Activated CD8-positive, alpha-beta memory T cell treated with anti-CD3 and anti-CD28 coated beads, Interleukin-2, amount 50 U/mL, for 4 hours (primary cell): ENCODE measurements at regions not wholly inside any gene's neighbourhood (a gene's known extent, or its start where the extent isn't known, plus 50 kb on each side); places are given as distances from the start of the nearest gene placed in this dataset.
"Not testable (repeated sequence)": the region's sequence is repeated elsewhere in the genome, so short reads cannot be mapped to it uniquely, and the experiment has no call there.

Experiments
- DNase-seq: peaks from one replicate; pipeline ENCODE4 v3.0.0-alpha.2; 2020

DNA sequence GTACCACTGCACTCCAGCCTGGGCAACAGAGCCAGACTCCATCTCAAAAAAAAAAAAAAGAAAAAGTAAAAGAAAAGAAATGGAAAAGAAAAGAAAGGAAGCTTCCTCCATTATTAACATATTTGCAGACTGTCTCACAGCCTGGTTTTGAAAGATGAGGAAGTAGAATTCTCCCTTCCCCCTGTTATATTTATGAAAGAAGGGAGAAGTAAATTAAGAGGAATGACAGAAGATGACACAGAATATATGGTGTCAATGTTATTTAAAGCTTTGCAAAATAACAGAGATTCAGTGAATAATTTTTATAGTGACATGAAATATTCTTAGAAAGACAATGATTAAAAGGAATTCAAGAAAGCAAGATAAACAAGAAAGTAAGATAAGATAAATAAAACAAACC, 83.7 kb upstream of the PRSS16 start:
- no peak for DNase-seq

DNA sequence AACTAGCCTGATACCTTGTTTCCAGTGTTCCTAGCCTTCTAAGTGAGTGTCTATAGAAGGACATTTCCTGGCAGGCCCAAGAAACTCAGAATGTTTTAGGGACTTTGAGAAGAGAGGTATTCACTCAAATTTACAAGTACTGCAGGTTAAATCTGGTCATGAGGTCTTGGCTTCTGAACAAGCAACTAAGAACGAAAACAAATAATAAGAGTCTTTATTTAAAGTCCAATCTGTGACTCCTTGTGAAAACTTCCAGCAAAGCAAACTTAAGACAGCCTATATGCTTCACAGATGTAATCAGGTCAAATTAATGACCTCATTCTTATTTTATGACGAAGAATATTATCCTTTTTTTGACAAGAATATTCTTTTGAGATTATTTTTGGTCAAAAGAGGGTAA, 79.4 kb upstream of the PRSS16 start:
- DNase-seq = no peak

DNA sequence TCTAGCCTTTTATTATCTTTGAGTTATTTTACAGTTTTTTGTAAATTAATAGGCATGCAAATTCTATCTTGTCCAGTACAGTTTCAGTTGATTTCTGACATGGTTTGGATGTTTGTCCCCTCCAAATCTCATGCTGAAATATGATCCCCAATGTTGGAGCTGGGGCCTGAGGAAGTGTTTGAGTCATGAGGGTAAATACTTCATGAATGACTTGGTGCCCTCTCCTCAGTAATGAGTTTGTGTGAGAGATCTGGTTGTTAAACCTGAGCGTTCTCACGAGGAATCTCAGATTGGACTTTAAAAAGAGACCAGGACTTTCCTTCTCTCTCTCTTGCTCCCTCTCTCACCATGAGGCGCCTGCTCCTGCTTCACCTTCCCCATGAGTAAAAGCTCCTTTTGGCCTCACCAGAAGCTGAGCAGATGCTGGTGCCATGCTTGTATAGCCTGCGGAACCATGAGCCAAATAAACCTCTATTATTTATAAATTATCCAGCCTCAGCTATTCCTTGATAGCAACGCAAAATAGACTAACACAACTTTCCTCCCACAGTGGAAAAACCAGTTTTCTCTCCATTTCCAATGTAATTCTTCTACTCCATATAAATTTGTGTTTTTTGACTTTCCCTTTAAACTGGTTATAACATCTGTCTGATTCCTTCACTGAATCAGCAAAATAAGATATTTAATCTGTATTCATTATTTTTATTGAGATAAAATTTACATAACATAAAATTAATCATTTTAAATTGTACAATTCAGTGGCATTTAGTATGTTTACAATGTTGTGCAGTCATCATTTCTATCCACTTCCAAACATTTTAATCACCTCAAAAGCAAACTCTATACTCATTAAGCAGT, 78.7 kb upstream of the PRSS16 start:
- DNase-seq = no peak

DNA sequence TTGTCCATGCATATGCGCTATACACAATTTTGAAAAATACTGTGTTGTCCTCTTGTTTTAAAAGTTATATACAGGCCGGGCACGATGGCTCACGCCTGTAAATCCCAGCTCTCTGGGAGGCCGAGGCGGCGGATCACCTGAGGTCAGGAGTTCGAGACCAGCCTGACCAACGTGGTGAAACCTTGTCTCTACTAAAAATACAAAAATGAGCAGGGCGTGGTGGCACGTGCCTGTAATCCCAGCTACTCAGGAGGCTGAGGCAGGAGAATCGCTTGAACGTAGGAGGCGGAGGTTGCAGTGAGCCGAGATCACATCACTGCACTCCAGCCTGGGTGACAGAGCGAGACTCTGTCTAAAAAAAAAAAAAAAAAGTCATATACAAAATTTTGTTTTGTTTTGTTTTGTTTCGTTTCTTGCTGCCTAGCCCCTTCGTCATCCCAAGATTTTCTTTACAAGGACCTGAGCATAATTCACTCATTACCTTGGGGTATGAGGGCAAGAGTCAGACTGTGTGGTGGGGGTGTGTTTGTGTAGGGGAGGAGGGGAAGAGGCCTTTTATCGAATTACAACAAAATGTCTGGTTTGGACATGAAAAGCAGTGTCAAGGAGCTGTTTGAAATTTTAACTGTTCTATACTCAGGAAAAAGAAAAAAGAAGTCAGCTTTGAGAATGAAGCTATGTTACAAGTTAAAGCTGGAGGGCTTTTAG, 74.8 kb upstream of the PRSS16 start:
- not testable (repeated sequence) for DNase-seq

DNA sequence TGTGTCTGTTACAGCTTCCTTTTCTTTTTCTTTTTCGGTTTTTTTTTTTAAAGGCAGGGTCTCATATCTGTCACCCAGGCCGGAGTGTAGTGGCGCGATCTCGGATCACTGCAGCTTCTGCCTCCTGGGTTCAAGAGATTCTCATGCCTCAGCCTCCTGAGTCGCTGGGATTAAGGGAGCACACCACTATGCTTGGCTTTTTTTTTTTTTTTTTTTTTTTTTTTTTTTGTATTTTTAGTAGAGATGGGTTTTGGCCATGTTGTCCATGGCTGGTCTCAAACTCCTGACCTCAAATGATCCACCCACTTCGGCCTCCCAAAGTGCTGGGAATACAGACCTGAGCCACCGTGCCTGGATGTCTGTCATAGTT, 74.3 kb upstream of the PRSS16 start:
- DNase-seq = not testable (repeated sequence)

DNA sequence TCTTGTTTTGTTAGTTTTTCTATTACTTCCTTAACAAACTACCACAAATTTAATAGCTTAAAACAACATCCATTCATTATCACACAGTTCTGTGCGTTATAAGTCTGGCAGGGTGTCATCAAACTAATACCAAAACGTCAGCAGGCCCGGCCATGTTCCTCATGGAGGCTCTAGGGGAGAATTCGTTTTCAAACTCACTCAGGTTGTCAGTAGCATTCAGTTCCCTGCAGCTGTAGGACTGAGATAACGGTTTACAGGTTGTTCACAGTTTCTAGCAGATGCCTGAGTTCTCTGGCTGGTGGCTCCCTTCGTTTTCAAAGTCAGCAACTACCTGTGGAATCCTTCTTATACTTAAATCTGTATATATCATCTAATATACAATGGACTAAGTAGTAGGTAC, 72.5 kb upstream of the PRSS16 start:
- no peak for DNase-seq

DNA sequence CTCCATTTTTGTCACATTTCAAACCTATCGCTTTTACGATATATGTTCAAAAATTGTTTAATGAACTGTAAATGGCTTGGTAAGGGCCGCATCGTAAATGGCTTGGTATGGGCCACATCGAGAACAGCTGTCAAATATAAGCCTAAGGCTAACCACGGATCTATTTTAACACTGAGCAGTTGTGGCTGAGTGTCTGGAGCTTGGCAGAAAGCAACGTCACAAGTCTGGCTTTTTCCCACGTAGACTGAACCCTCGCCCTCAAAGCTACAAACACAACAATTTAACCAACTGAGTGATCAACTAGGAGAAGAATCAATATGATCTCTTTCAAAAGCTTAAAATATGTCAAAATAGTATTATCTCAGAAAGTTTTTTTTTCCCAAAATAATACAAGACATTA, 71.4 kb upstream of the PRSS16 start:
- DNase-seq = no peak

DNA sequence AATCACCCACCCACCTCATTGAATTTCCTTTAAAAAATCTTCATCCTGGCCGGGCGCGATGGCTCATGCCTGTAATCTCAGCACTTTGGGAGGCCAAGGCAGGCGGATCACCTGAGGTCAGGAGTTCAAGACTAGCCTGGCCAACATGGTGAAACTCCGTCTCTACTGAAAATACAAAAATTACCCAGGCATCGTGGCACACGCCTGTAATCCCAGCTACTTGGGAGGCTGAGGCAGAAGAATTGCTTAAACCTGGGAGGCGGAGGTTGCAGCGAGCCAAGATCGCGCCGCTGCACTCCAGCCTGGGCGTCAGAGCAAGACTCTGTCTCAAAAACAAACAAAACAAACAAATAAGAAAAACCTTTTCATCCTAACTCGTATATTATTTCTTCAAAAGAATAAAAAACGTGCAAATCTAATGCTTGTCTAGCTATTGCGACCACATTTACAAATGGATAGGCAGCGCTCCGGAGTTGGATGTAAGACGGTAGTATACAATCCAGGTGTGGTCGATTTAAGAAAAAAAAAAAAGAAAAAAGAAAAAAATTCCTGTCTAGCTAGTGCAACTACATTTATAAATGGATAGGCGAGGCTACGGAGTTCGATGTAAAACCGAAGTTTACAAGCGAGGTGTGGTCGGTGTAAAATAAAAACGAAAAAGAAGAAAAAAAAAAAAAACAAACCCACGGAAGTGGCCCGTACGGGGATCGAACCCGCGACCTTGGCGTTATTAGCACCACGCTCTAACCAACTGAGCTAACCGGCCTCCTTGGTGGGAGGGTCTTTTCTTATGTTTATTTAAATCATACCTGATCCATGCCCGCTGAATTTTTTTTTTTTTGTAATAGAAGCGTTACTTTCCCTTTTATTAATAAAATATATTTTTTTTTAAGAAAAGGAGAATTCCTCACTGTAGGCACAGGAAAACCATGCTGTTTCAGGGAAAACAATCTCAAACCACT, 70.7 kb upstream of the PRSS16 start:
- DNase-seq = peak; percentile 71

DNA sequence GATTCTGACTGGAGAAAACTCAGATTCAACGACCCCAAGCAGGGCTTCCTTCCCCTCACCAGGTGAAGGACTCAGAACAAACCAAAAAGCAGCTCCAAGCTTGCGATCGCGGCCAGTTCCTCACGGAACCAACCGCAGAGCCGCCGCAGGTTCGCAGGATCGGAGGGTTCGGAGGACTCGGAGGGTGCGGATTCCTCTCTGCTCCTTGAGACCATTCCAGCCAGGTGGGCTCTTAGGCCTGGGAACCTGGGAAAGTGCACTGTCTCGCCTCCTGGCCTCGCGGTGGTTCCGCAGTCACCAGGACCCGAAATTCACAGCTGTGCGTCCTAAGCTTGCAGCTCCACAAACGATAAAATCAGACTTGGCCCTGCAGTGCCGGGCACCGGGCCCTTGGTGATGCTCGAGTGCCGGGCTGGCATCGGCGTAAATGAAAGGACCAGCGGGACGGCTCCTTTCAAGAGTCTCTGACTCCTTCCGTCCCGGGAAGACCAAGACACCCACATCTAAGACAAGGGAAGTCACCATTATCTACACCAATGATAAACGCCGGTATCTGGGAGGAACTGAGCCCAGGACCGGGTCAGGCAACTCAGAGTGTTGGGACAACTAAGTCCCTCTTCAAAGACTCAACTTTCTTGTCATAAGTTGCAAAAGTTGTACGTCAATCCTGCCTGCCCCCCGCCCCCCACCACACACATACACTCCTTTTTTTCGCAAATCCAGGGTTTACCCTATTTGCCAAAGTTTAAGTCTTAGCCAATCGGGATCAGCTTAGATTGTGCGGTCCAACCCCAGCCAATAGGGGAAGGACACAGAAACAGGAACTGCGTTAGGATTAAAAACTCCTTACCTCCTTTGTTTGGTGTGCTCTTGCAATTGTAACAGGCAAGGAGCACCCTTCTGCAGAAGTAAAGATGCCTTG, 69.8 kb upstream of the PRSS16 start:
- DNase-seq = peak; percentile 67

DNA sequence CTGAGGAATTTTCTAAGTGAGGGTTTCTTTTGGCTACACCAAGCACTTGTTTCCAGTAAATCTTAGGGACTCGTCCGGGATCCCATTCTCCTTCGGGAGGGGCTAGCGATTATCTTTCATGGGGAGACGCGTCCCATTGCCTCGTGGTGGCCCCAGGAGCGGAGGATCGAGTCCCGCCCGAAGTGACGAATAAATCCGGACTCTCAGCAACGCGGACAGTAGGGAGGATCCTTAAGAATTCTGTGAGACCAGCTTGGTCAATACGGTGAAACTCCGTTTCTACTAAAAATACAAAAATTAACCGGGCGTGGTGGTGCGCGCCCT, 69.1 kb upstream of the PRSS16 start:
- DNase-seq = no peak

DNA sequence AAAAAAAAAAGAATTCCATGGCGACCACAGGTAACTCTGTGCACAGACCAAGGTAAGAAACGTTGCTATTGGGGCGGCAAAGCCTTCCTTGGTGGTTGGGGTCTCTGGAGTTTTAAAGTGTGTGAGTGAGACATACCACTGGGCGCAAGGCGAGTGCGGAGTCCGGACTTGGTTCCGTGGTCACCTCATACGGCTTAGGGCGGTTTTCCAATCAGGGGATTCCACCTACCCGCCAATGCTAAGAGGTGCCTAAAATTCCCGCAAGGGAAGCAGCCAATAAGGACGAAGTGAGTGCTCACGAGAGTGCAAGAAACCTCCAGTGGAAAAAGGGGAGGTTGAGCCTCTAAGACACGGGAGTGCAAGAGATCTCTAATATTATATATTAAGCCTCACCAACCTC, 68.6 kb upstream of the PRSS16 start:
- no peak for DNase-seq

DNA sequence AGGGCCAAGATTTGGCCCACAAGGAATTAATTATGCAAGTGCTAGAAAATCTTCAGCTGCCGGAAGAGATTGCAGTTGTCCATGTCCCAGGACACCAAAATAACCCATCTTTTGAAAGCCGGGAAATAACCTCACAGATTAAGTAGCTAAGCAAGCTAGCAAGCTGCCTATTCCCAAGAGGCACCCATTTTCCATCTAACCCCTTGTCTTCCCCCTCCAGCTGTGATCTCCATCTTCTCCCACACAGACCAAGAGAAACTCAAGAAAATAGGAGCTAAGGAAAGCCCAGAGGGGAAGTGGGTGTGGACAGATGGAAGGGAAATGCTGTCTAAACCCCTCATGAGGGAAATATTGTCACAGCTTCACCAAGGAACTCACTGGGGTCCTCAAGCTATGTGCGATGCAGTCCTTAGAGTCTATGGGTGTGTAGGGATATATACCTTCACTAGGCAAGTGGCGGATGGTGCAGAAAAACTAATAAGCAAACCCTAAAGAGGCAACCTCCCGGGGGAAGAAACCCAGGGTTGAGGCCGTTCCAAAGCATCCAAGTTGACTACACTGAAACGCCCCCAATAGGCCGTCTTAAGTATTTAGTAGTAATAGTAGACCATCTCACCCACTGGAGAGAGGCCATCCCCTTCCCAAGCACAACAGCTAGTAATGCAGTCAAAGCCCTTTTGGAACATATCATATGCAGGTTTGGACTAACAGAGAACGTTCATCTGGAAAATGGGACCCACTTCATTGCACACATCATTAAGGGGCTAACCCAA, 64.3 kb upstream of the PRSS16 start:
- no peak for DNase-seq

DNA sequence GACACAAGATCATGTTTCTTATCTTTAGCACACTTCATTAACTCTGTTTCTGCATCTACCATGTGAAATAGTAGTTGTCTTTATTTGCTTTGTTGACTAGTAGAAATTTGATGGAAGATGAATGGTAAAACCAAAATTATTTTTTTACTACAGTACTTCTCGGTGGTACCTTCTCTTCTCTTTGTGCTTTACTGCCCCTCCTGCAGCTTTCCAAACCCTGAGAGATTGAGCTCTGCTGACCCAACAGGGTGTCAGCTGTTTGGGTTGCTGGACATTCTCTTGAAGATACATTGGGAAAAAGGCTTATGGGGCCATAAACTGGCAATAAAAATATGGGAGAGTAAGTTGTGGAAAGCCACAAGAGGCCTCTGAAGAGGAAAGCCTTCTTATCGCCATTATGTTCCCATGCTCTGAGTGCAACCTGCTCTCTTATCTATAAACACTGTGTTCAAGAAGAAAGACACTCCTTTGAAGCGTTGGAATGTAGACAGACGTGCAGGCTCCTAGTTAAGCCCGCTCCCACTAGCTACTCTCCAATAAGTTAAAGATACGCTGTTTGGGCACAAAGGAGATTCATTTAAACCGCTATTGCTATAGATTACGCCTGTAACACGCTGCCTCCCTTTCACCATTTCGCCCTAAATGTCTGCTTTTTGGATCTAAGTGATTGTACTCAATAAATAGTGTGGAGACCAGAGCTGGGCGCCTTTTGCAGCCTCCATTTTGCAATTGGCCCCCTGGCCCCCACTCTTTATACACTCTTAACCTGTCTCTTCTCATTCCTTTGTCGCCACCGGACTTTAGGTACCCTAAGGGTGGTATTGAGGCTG, 60.1 kb upstream of the PRSS16 start:
- DNase-seq = no peak

DNA sequence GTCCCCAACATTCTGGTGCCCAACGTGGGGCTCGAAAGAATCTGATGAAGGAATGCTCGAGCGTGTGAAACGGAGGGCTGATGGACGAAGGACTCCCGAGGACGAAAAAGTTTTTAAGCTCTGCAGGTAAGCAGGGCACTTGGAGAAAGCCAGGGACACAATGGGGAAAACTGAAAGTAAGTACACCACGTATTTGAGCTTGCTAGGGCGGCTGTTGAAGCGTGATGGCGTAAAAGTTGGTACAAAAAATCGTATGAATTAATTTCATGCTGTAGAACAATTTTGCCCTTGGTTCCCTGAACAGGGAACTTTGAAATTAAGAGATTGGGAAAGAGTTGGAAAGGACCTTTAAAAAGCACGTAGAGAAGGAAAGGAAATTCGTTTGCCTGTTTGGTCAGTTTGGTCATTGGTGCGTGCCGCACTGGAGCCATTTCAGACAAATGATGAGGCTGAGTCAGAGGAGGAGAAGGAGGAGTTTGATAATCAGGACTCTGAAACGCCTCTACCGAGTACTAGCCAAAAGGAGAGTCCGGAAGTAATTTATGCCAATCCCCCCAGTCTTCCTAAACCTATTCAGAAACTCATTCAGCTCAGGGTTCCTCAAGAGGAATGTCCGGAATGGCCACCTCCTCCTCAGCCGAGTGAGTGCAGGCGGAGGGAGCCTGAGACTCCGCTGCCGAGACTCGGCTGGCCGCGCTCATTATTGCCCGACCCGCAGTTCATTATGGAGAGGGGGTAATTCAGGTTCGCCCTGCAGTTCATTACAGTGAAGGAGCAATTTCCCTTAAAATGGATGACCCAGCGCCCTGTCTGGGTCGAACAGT, 59.2 kb upstream of the PRSS16 start:
- DNase-seq = peak; percentile 27

DNA sequence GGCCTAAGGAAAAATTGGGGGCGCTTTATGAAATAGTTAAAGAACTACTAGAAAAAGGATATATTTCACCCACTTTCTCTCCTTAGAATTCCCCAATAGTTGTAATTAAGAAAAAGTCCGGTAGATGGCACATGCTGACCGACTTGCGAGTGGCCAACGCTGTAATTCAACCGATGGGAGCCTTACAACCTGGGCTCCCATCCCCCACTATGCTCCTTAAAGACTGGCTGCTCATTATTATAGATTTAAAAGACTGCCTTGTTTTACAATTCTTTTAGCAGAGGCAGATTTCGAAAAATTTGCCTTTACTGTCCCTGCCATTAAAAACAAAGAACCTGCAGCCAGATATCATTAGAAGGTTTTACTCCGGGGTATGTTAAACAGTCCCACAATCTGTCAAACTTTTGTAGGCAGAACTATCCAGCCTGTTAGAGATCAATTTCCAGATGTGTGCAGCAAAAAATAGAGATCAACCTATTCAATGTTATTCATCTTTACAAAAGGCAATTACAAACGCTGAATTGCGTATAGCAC, 58.5 kb upstream of the PRSS16 start:
- DNase-seq = peak; percentile 45

DNA sequence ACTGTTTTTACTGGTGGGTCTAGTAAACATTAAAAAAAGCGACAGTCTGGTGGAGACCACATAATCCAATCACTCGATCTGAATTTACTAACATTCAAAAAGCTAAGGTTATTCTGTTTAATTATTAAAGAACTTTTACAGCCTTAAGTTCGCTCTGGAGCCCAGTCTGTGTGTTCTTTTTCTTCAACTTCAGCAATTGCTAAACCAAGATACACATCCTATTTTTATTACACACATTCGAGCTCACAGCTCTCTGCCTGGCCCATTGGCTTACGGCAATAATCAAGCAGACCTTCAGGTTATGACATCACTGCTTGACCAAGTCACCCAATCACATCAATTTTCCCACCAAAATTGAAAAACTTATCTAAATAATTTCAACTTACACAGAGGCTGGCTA, 57.4 kb upstream of the PRSS16 start:
- no peak for DNase-seq

DNA sequence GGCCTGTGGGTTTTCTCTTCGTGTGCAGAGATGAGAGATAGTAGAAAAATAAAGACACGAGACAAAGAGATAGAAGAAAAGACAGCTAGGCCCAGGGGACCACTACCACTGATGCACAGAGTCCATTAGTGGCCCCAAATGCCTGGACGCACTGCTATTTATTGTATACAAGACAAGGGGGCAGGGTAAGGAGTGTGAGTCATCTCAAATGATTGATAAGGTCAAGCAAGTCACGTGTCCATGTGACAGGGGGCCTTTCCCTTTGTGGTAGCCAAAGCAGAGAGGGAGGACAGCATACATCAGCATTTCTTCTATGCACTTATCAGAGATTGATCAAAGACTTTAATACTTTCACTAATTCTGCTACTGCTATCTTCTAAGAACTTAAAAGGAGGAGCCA, 53.0 kb upstream of the PRSS16 start:
- DNase-seq = not testable (repeated sequence)

DNA sequence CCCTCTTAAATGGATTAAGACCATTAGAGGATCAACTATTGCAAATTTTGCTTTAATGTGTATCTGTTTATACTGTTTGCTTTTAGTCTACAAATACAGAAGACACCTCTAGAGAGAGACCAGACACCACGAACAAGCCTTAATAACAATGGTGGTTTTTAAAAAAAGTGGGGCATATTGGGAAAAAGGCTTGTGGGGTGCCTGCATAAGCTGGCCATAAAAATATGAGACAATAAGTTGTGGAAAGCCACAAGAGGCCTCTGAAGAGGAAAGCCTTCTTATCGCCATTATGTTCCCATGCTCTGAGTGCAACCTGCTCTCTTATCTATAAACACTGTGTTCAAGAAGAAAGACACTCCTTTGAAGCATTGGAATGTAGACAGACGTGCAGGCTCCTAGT, 52.0 kb upstream of the PRSS16 start:
- not testable (repeated sequence) for DNase-seq
